Stimulated activated CD4-positive, alpha-beta T cell treated with anti-CD3 and anti-CD28 coated beads, Interleukin-1b, Interleukin-23, amount 100 ng/mL, for 24 hours (primary cell): ENCODE measurements at regions not wholly inside any gene's neighbourhood (a gene's known extent, or its start where the extent isn't known, plus 50 kb on each side); places are given as distances from the start of the nearest gene placed in this dataset.
"Not testable (repeated sequence)": the region's sequence is repeated elsewhere in the genome, so short reads cannot be mapped to it uniquely, and the experiment has no call there.

ENCODE experiments used
- DNase-seq, 4 experiments: peaks; one replicate each; pipeline ENCODE4 v3.0.0-alpha.2; 2020; ENCODE audit warnings: low read depth in 4 of 4, low spot score in 1 of 4

- DNase-seq: no peak
These were observed 989.2 kb upstream of the SLIT2 start for GRCh38 chr4:19262467-19262866.

- DNase-seq: no peak
These were observed 991.4 kb upstream of the SLIT2 start for GRCh38 chr4:19260346-19260745.

- no peak for DNase-seq
These were observed 991.8 kb upstream of the SLIT2 start for GRCh38 chr4:19259920-19260319.

GRCh38 chr4:19256823-19257222 is 994.9 kb upstream of the SLIT2 start:
- no peak for DNase-seq

DNA sequence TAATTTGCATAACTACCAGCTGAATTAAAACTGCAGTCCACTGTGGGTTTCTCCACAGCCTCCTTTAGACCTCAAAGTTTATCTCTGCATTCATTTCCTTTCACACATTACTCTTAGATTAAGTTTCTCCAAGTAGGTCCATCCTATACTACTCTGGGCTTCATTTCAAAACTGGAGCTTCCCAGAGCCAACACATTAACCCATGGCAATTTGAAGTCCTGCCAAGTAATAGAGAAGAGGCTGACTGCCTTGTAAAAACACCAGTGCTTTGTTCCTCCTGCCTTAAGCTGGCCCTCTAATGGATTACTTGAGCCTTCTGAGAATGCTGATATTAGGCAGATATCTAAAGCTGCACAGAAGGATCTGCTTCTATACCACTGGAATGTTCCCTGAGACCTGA is 997.2 kb upstream of the SLIT2 start:
- DNase-seq: no peak

DNA sequence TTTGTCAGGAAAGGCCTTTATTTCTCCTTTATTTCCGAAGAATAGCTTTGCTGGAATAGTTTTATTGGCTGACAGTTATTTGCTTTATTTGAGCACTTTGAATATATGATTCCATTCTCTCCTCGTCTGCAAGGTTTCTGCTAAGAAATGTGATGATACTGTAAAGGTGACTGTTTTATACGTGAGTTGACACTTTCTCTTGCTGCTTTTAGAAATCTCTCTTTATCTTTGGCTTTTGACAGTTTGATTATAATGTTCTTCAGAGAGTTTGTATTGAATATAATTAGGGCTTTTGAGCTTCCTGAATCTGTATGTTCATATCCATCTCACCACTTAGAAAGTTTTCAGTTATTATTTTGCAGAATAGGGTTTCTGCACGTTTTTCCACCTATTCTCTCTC is 1003.7 kb upstream of the SLIT2 start:
- DNase-seq: no peak

DNA sequence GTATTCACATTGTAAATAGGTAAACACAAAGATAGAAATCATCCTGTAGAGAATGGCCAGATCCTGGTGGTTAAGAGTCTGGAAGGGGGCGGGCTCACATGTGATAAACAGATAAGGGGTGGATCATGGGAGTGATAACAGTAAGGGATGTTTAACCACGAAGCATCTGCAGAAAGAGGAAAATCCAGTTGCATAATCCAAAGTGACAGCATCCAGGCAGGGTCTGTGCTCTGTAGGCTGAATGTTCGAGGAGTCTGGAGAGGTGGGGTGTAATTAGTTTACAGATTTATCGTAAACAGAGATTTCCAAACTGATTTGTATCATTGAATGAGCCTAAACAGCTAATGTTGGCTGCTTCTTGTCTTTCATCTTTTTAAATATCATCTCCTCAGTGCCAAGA is 1009.8 kb upstream of the SLIT2 start:
- DNase-seq: no peak

- no peak for DNase-seq
These were observed 1012.1 kb upstream of the SLIT2 start for GRCh38 chr4:19239565-19239964.

GRCh38 chr4:19236473-19236872 is 1015.2 kb upstream of the SLIT2 start:
- DNase-seq: no peak

- DNase-seq: no peak
These were observed 1020.7 kb upstream of the SLIT2 start for GRCh38 chr4:19230906-19231545.

- no peak for DNase-seq
These were observed 1024.0 kb upstream of the SLIT2 start for GRCh38 chr4:19227701-19228100.

DNA sequence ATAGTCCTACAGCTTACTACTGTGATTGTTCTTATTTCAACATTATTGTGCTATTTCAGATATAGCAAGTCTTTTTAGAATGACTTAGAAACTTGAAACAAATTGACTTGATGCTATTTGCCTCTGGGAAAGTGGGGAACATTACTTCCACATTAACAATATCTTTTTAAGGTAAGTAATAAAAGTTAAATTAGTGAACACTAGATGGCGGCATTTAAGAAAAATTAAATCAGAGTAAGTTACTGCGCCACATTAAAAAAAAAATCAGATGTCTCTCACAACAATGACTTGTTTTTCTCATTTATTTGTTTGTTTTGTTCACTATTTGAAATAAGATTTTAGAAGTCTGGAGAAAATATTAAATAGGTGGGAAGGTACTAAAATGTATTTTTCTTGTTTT is 1026.9 kb upstream of the SLIT2 start:
- DNase-seq: no peak

- no peak for DNase-seq
These were observed 1035.2 kb upstream of the SLIT2 start for GRCh38 chr4:19216476-19216875.

DNA sequence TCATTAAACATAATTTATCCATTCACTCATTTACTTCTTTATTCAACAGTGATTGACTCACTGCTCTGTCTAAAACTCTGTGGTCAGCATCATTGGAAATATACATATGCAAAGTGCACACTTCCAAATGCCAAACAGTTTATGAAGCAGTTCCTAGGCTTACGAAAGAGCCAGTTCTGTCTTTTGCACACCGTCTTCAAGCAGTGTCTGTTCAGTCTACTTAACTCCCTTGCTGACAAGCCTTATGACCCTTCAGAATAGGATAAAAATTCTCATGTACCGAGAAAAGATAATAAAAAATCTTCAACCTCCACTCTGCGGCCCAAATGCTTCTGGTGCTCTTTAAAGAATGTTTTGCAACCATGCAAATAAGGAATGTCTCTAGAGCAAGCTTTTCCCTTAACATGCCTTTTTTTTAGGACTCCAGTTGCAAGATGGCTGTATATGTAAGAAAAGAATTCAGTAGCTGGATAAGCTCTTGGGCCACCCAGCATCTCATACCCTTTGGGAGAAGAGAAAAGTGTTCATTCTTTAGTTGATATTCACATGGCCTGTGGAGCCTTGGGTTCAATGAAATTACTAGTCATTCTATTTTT is 1037.0 kb upstream of the SLIT2 start:
- DNase-seq: no peak

DNA sequence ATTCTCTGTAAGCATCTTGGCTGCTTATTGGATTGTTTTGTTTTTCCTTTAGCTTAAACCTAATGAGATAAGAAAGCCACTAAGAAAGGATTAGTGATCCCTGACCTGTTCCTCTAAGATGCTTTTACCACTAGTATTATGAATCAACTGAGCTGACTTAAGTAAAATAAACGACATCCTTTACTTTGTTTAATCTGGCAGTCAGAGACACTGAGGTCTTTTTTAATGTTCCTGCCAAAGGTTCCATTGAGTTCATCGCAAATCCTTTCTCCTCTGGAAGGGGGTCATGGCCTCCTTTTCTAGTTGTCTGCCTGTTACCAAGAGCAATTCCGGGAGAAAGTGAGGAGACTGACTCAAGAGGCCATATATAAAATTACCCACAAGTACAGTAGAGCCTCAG is 1038.3 kb upstream of the SLIT2 start:
- DNase-seq: no peak

- no peak for DNase-seq
These were observed 1045.9 kb upstream of the SLIT2 start for GRCh38 chr4:19205853-19206252.

GRCh38 chr4:19197838-19198237 is 1053.9 kb upstream of the SLIT2 start:
- not testable (repeated sequence) for DNase-seq

DNA sequence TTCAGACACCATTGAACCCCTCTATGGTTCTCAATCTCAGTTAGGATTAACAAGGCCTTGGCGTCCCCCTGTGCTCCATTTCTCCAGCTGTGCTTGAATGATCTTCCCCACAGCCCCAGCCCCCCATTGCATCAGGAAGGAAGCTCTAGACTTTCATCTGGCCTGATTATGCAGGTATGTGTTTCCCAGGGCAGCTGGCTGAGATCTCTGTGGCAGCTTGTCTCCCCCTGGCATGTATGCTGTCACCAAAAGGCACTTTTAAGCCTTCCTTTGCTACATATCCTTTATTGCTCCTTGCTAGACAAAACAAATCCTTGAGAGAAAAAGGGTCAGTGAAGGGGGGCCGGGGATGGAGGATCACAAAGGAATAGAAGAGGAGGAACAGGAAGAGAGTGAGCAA is 1056.0 kb upstream of the SLIT2 start:
- DNase-seq: no peak

GRCh38 chr4:19194672-19195071 is 1057.0 kb upstream of the SLIT2 start:
- DNase-seq: no peak

GRCh38 chr4:19193274-19193981 is 1058.3 kb upstream of the SLIT2 start:
- no peak for DNase-seq

- DNase-seq: no peak
These were observed 1059.6 kb upstream of the SLIT2 start for GRCh38 chr4:19191979-19192650.

DNA sequence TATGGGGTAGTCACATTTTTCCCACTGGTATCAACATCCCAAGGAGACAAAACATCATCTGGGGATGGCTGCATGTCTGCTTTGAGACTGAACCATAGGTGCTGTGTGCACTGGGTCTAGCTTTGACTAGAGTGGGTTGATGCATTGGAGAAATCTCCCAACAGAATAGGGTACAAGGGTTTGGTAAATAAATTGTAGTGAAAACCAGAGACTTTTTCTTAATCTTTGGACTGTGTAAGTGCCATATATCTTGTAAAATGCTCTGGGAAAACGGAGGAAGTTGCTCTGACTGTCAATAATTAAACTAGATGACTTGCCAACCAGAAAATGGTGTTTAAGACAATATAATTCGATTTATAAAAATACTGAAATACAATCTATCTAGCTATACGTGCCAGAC is 1064.0 kb upstream of the SLIT2 start:
- no peak for DNase-seq
